Osteocyte (in vitro differentiated cells): ENCODE measurements at regions not wholly inside any gene's neighbourhood (a gene's known extent, or its start where the extent isn't known, plus 50 kb on each side); places are given as distances from the start of the nearest gene placed in this dataset.
A peak's percentile ranks its signal among the peaks of the same experiment; 100 is the strongest.

ENCODE experiments used
- DNase-seq: peaks from one replicate; pipeline ENCODE4 v3.0.0; 2021; ENCODE audit warnings: mixed read lengths; ENCODE audit not compliant: unreplicated experiment; ENCODE audit errors: extremely low spot score
- H3K27ac Mint-ChIP-seq: one replicate; pipeline ENCODE4 v1.8.0; 2021; ENCODE audit warnings: mild to moderate bottlenecking, mixed read lengths; ENCODE audit not compliant: unreplicated experiment
- H3K27me3 Mint-ChIP-seq: one replicate; pipeline ENCODE4 v1.8.0; 2021; ENCODE audit warnings: mixed read lengths; ENCODE audit not compliant: unreplicated experiment
- H3K36me3 Mint-ChIP-seq: one replicate; pipeline ENCODE4 v1.8.0; 2021; ENCODE audit warnings: mixed read lengths; ENCODE audit not compliant: unreplicated experiment
- H3K4me1 Mint-ChIP-seq: one replicate; pipeline ENCODE4 v1.8.0; 2021; ENCODE audit warnings: mixed read lengths; ENCODE audit not compliant: unreplicated experiment
- H3K4me3 Mint-ChIP-seq: one replicate; pipeline ENCODE4 v1.8.0; 2021; ENCODE audit warnings: mild to moderate bottlenecking, moderate library complexity, mixed read lengths; ENCODE audit not compliant: unreplicated experiment
- H3K9me3 Mint-ChIP-seq: one replicate; pipeline ENCODE4 v1.8.0; 2021; ENCODE audit warnings: mixed read lengths; ENCODE audit not compliant: unreplicated experiment
- TF ChIP-seq, protein P1 (sequence below): fragments of 200-600 bp; sonication (generic); IDR thresholded peaks from 2 replicates; pipeline ENCODE4 v1.5.0; 2021; ENCODE audit warnings: antibody characterized with exemption, mild to moderate bottlenecking, moderate library complexity

DNA sequence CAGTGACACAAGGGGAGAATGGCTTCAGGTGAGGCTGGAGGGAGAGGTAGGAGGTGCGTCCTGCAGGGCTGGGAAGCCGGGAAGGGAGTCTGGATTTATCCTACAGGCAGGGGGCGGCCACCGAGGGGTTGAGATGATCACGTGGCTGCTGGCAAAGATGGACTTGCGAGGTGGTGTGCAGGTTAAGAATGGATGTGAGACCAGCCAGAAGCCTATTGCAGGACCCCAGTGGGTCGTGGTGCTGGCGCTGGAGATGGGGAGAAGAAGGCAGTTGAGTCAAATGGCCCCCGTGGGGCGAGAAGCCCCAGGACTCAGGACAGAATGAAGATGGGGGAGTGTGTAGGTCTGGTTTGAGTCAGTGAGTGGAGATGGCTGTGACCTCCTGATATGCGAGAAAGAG is 183.1 kb downstream of the FAM43A start:
- peaks cover 30% of the 10 kb centered on the region for H3K4me1 Mint-ChIP-seq
- no peak overlapping the region for H3K4me3 Mint-ChIP-seq
- H3K9me3 Mint-ChIP-seq = no peaks in the 10 kb centered on the region
- TF ChIP-seq, protein P1, sequence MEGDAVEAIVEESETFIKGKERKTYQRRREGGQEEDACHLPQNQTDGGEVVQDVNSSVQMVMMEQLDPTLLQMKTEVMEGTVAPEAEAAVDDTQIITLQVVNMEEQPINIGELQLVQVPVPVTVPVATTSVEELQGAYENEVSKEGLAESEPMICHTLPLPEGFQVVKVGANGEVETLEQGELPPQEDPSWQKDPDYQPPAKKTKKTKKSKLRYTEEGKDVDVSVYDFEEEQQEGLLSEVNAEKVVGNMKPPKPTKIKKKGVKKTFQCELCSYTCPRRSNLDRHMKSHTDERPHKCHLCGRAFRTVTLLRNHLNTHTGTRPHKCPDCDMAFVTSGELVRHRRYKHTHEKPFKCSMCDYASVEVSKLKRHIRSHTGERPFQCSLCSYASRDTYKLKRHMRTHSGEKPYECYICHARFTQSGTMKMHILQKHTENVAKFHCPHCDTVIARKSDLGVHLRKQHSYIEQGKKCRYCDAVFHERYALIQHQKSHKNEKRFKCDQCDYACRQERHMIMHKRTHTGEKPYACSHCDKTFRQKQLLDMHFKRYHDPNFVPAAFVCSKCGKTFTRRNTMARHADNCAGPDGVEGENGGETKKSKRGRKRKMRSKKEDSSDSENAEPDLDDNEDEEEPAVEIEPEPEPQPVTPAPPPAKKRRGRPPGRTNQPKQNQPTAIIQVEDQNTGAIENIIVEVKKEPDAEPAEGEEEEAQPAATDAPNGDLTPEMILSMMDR = no peak
- H3K27ac Mint-ChIP-seq = no peak overlapping the region
- no peaks in the 10 kb centered on the region for H3K36me3 Mint-ChIP-seq
- DNase-seq = no peak
- H3K27me3 Mint-ChIP-seq = peaks cover 7% of the 10 kb centered on the region

DNA sequence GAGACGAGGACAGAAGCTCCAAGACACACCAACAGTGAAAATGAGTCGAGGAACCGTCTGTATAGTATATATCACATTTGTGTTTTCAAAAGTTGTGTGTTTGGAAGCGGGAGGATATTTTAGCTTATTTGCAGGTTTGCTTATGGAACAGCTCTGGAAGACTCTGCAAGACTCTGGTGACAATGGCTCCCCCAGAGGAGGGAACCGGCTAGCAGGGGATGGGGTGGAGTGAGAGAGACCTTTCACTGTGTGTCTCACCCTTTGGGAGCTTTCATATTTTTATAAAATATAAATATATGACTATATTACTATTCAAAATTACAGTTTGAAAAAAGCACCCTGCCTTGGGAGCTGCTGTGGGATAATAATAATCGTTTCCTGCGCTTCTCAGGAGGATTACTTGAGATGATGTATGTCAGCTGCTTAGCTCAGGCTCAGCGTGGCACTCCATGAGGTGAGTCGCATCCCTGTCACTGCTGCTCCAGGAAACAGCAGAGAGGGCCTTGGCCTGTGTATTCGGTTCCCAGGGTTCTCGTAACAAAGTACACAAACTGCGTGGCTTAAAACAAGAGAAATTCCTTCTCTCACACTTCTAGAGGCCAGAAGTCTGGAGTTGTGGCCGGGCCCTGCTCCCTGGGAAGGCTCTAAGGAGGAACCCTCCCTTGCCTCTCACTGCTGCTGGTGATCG is 183.9 kb downstream of the FAM43A start:
- no peak overlapping the region for H3K27ac Mint-ChIP-seq
- TF ChIP-seq, protein P1 = no peak
- H3K4me3 Mint-ChIP-seq = no peak overlapping the region
- no peak for DNase-seq
- no peaks in the 10 kb centered on the region for H3K9me3 Mint-ChIP-seq
- peaks cover 30% of the 10 kb centered on the region for H3K4me1 Mint-ChIP-seq
- H3K36me3 Mint-ChIP-seq = no peaks in the 10 kb centered on the region
- peaks cover 6% of the 10 kb centered on the region for H3K27me3 Mint-ChIP-seq

DNA sequence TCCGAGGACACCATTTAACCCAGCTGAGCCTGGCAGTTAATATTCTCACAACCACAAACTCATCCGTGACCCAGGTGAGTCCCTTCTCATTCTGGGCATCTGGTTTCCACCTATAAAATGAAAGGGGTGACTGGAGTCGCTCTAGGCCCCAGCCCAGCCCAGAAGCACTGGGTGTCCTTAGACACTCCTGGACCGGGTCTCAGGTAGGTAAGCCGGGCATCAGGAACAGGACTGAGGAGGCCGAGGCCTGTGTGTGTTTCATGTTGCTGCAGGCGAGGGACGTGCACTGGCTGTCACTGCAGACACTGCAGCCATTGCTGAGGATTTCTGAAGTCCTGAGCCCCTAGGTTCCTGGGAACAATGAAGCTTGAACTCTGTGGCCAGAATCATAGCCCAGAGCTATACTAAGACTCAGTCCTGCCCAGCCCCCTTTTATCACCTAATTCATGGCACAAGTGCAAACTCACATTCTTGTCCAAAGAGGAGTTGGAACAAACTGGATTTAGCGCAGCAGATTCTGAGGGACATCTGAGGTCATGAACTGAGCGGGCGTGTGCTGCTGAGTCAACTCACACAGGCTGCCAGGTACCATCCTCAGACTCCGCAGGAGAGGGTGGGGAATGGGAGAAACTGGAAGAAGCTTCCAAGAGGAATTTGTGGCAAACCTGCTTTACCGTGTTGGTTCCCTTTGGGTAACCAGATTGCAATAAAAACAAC is 184.9 kb downstream of the FAM43A start:
- no peak overlapping the region for H3K27ac Mint-ChIP-seq
- H3K36me3 Mint-ChIP-seq = no peaks in the 10 kb centered on the region
- H3K9me3 Mint-ChIP-seq = no peaks in the 10 kb centered on the region
- no peaks in the 10 kb centered on the region for H3K27me3 Mint-ChIP-seq
- H3K4me1 Mint-ChIP-seq = peaks cover 30% of the 10 kb centered on the region
- DNase-seq = no peak
- no peak overlapping the region for H3K4me3 Mint-ChIP-seq
- TF ChIP-seq, protein P1 = no peak

DNA sequence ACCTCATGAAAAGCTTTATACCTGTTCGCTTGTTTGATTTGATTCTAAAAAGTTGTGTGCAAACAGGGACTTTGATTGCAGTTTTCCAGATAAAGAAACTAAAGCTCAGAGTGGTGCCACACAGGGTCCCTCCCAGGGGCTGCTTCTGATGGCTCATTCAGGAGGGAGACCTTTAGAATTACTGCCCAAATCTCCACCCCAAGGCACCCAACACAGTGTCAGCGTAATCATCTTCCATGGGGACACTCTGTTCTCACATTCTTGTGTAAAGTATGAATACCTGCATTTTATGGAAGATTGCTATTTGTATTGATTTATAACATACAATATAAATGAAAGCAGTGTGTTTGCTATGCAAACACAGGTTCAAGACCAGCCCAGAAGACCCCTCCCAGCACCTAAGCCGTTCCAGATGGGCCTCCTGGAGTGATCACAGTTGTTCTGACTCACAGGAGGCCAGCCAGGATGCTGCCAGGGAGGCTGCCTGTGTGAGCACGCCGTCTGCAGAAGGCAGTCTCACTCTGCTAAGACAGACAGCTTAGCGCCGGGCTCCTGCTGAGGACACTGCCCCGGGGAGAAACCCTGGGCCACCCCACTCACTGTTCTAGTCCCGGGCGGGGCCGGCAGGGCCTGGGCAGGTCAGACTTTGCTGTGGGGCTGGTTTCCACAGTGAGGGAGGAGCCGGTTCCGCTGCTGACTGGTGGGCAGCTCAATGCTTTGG is 185.6 kb downstream of the FAM43A start:
- H3K27me3 Mint-ChIP-seq = no peaks in the 10 kb centered on the region
- peak overlapping the region; percentile 1 for H3K4me3 Mint-ChIP-seq

More for the DNA sequence above, 185.6 kb downstream of the FAM43A start:
- peaks cover 30% of the 10 kb centered on the region for H3K4me1 Mint-ChIP-seq
- H3K9me3 Mint-ChIP-seq = no peaks in the 10 kb centered on the region
- H3K27ac Mint-ChIP-seq = peak overlapping the region; percentile 91
- no peaks in the 10 kb centered on the region for H3K36me3 Mint-ChIP-seq
- peak; percentile 96 for DNase-seq
- TF ChIP-seq, protein P1 = no peak
